Spleen (tissue), 7 donors: ENCODE measurements at regions not wholly inside any gene's neighbourhood (a gene's known extent, or its start where the extent isn't known, plus 50 kb on each side); places are given as distances from the start of the nearest gene placed in this dataset.

Experiments
- CTCF ChIP-seq, 11 experiments: fragments of 200-600 bp in 7 of 11; fragments of 450-650 bp in 4 of 11; sonication (generic) in 4 of 11; IDR thresholded peaks in 8 of 11; conservative IDR thresholded peaks in 3 of 11; 1 replicate in 7 of 11; 2 replicates in 4 of 11; pipeline versions ENCODE4 v1.4.0 to v1.8.0; 2016 to 2021; ENCODE audit warnings: antibody characterized with exemption in 11 of 11, inconsistent platforms in 4 of 11, mild to moderate bottlenecking in 1 of 11
- POLR2A ChIP-seq, 3 donors: fragments of 450-650 bp; IDR thresholded peaks; one replicate each; pipeline ENCODE4 v1.5.1; 2017; ENCODE audit warnings: antibody characterized with exemption in 3 of 3, mild to moderate bottlenecking in 1 of 3
- donor health status: DM: no; HTN: no; CAD: no; lungs with moderate emphysema.
- donor health status: DM: no; HTN: no; CAD: no.
- donor health status: DM: no; HTN: no; CAD: no.

GRCh38 chr13:22402682-22403081 is 731.8 kb downstream of the FGF9 start:
- TF ChIP-seq POLR2A (IDR thresholded peaks at IDR 0.05) (no peak), CTCF (IDR thresholded peaks at IDR 0.05 in 8 of 11, conservative IDR thresholded peaks at IDR 0.05 in 3 of 11) (no peak)
